GM12865 (cell line): ENCODE measurements at regions not wholly inside any gene's neighbourhood (a gene's known extent, or its start where the extent isn't known, plus 50 kb on each side); places are given as distances from the start of the nearest gene placed in this dataset.
"Not testable (repeated sequence)": the region's sequence is repeated elsewhere in the genome, so short reads cannot be mapped to it uniquely, and the experiment has no call there.

Experiments
- DNase-seq: peaks from one replicate; pipeline ENCODE4 v3.0.0; 2010; ENCODE audit warnings: low read depth
- H3K4me3 ChIP-seq: 2 replicates; pipeline ENCODE4 v1.5.1; 2011; ENCODE audit warnings: mild to moderate bottlenecking, low read depth, low read length, control low read depth
- TF ChIP-seq, protein P1 (sequence below): IDR thresholded peaks from 2 replicates; pipeline ENCODE4 v1.5.1; 2011; ENCODE audit warnings: low read length, control low read depth, low read depth, inconsistent platforms; ENCODE audit not compliant: insufficient read depth; ENCODE audit errors: missing control alignments

DNA sequence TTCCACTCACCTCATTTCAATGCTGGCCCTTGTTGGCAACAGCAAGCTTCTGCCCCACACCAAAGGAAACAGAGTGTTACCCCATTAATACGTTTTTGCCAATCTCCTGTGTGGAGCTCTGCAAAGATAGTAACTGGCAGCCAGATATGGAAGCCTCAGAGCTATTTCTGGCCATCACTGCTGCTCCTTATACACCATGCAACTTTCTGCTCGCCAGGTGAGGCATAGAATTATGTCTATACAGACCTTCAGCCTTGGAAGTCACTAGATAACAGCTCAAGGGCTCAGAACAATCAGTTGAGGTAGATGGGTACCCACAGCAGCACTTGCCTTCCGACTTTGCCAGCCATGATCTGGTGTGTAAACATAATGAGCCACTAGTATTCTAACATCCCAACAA lies 214.8 kb upstream of the ALG10B start:
- no peak overlapping the region for H3K4me3 ChIP-seq
- DNase-seq: no peak
- TF ChIP-seq, protein P1, sequence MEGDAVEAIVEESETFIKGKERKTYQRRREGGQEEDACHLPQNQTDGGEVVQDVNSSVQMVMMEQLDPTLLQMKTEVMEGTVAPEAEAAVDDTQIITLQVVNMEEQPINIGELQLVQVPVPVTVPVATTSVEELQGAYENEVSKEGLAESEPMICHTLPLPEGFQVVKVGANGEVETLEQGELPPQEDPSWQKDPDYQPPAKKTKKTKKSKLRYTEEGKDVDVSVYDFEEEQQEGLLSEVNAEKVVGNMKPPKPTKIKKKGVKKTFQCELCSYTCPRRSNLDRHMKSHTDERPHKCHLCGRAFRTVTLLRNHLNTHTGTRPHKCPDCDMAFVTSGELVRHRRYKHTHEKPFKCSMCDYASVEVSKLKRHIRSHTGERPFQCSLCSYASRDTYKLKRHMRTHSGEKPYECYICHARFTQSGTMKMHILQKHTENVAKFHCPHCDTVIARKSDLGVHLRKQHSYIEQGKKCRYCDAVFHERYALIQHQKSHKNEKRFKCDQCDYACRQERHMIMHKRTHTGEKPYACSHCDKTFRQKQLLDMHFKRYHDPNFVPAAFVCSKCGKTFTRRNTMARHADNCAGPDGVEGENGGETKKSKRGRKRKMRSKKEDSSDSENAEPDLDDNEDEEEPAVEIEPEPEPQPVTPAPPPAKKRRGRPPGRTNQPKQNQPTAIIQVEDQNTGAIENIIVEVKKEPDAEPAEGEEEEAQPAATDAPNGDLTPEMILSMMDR: no peak

DNA sequence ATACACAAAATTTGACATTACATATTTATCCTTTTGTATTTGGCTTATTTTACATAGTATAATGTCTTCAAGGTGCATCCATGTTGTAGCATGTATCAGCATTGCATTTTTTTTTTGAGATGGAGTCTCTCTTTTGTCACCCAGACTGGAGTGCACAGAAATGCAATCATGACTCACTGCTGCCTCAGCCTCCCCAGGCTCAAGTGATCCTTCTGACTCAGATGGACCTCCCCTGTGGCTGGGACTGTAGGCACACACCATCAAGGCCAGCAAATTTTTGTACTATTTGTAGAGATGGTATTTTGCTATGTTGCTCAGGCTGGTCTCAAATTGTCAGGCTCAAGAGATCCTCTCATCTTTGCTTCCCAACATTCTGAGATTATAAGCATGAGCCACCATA lies 214.4 kb upstream of the ALG10B start:
- DNase-seq: no peak
- H3K4me3 ChIP-seq: no peak overlapping the region
- TF ChIP-seq, protein P1: no peak

DNA sequence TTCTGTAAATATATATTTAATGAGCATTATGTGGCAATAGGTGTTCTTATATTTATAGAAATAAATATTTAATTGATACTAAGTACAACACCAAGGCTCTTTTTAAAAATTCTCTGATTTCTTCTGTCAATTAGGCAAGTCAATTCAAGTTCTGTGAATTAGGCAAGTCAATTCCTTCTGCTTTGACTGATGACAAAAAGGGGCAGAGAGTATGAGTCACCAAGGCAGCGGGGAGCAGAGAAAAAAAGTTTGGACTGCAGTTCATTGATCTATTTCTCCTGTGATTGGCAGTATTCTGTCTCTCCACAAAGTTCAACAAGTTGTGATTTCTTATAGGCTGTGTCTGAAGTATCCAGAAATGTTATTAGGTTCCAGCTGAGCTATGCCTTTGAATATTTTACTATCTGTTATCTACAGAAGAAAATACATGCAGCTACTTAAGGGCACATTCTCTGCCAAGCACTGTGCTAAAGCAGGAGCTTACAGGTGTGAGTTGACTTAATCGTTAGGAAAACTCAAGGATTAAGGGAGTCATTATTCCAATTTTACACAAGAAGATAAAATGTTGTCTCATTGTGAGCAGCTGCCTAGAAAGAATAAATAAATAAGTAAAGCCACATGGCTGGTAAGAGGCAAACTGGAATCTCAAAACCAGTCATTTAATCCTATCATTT lies 206.4 kb upstream of the ALG10B start:
- H3K4me3 ChIP-seq: no peak overlapping the region
- TF ChIP-seq, protein P1: no peak
- DNase-seq: no peak

DNA sequence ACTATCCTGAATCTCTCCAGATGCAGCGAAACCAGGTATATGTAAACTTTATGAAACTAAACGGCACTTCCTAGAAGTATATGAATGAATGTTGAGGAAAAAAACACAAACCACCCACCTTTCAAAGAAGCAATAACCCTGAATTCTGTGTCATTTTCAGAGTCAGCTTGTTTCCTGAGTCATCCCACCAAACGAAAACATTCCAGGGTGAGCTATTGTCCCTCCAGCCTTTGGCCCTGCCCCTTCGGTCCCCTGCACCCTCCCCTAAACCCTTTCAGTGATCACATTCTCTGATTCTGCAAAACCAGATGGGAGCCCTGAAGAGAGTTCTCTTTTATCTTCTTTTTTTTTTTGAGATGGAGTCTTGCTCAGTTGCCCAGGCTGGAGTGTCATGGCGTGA lies 202.6 kb upstream of the ALG10B start:
- DNase-seq: no peak
- H3K4me3 ChIP-seq: no peak overlapping the region
- TF ChIP-seq, protein P1: no peak

DNA sequence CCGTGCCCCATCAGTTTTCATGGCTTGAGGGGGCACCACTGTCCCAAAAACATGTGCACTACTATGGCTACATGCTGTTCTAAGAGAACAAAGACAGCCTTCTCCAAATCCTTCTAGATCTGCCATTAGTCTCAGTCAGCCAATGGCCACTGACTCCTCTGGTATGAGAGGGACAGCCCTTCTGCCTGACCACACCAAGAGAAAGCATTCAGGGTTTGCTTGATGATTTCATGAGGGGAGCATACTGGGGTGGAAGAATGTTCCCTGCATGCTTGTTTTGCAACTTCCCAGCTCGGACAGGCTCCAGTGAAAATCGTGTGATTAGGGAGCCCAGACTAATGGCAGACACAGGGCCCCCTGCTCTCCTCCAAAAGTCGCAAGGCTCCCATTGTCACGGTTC lies 199.6 kb upstream of the ALG10B start:
- no peak overlapping the region for H3K4me3 ChIP-seq

DNA sequence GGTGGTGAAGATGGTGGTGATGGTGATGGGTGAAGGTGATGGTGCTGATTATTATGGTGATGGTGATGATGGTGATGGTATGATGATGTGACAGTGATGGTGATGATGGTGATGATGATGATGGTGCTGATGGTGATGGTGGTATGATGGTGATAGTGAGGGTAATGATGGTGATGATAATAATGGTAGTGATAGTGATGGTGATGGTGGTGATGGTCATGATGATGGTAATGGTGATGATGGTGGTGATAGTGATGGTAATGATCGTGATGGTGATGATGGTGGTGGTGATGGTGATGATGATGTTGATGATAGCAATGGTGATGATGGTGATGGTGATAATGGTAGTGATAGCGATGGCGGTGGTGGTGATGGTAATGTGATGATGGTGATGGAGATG lies 197.9 kb upstream of the ALG10B start:
- no peak overlapping the region for H3K4me3 ChIP-seq
- TF ChIP-seq, protein P1: no peak
- no peak for DNase-seq

More for the DNA sequence above, 199.6 kb upstream of the ALG10B start:
- TF ChIP-seq, protein P1: no peak
- no peak for DNase-seq

DNA sequence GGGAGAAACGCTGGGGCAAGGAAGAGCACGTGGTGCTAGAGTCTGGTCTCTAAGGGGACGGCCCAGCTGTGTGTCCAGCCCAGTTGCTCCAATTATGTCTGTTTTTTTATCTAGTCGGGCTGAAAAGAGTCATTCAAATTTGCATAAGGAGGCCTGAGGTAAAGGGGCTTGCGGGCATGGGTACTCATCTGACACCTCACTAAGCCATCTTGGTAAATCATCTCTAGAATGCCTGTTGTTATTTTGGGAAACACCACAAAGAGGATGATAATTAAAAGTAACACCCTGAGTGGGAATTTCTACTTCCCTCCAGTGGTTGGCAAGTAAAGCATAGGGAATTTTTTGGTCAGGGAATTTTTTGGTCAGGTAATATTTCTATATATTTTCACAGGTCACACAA lies 196.1 kb upstream of the ALG10B start:
- H3K4me3 ChIP-seq: no peak overlapping the region
- TF ChIP-seq, protein P1: no peak
- no peak for DNase-seq

DNA sequence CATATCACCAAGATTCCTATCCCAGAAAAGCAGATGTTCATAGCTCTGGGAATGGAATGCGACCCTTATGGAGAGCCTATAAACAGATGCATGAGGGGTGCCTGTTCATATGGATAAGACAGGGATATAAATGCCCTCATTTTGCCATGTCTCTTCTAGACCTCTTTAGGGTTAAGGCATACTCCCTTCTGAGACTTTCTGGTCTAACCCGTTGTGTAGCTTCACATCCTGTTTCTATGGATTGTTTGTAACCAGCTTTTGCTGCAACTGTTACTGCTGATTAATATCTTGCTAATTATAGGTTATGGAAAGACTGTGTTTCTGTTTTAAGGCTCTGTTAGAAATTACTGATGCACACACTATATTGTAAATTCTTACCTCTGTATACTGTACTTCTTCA lies 193.5 kb upstream of the ALG10B start:
- DNase-seq, H3K4me3 ChIP-seq: not testable (repeated sequence)
